GM12873 (cell line): ENCODE measurements at regions not wholly inside any gene's neighbourhood (a gene's known extent, or its start where the extent isn't known, plus 50 kb on each side); places are given as distances from the start of the nearest gene placed in this dataset.

Source experiments
- CTCF ChIP-seq: IDR thresholded peaks from 2 replicates; pipeline ENCODE4 v1.5.1; 2012; ENCODE audit warnings: low read depth, mild to moderate bottlenecking, moderate library complexity, low read length, control low read depth; ENCODE audit not compliant: insufficient read depth; ENCODE audit errors: missing control alignments

GRCh38 chr6:147691446-147691845, 183.0 kb downstream of the SAMD5 start:
- no peak for TF ChIP-seq CTCF

GRCh38 chr6:147693181-147693580, 184.7 kb downstream of the SAMD5 start:
- TF ChIP-seq CTCF = no peak

- TF ChIP-seq CTCF = no peak
Observed at GRCh38 chr6:147695819-147696218, 187.3 kb downstream of the SAMD5 start.

GRCh38 chr6:147699140-147699539, 190.7 kb downstream of the SAMD5 start:
- no peak for TF ChIP-seq CTCF

- TF ChIP-seq CTCF = no peak
Observed at GRCh38 chr6:147699637-147700036, 191.1 kb downstream of the SAMD5 start.

- no peak for TF ChIP-seq CTCF
Observed at GRCh38 chr6:147700436-147701209, 192.1 kb downstream of the SAMD5 start.

GRCh38 chr6:147704691-147705090, 196.2 kb downstream of the SAMD5 start:
- TF ChIP-seq CTCF = no peak
